ENCODE measurements at regions not wholly inside any gene's neighbourhood (a gene's known extent, or its start where the extent isn't known, plus 50 kb on each side); places are given as distances from the start of the nearest gene placed in this dataset.

GRCh38 chr16:86809458-86809955 lies 231.2 kb downstream of the FOXL1 start:
- TF ChIP-seq CTCF (conservative IDR thresholded peaks at IDR 0.05; ENCODE audit: low read depth, low read length), result no peak
- TF ChIP-seq EZH2 (IDR thresholded peaks at IDR 0.05; ENCODE audit: borderline replicate concordance, low read depth, low read length, poor library complexity, severe bottlenecking), result no peak
